H1 (cell line): ENCODE measurements at regions not wholly inside any gene's neighbourhood (a gene's known extent, or its start where the extent isn't known, plus 50 kb on each side); places are given as distances from the start of the nearest gene placed in this dataset.

Experiments used
- CTCF ChIA-PET: fragments of 300-600 bp; sonication (Branson Sonifier 250); formaldehyde crosslinking; loops from one replicate; lab custom pipeline; 2021; ENCODE audit not compliant: partially characterized antibody; lab: Charles Lee
- POLR2A ChIA-PET: fragments of 300-600 bp; sonication (Branson Sonifier 250); formaldehyde crosslinking; loops from one replicate; lab custom pipeline; 2021; ENCODE audit warnings: inconsistent platforms; ENCODE audit not compliant: partially characterized antibody; lab: Charles Lee
- DNase-seq, 2 experiments: peaks; one replicate each; pipeline versions ENCODE4 v3.0.0 to v3.0.0-alpha.2; 2010 to 2022; ENCODE audit warnings: low spot score in 2 of 2, low read depth in 1 of 2, mixed read lengths in 1 of 2
- FAIRE-seq: peaks from 2 replicates; lab custom pipeline; 2011; peaks lifted over from hg19 to GRCh38; lab: Jason Lieb, UNC
- H2AFZ ChIP-seq: 2 replicates; pipeline ENCODE4 v1.8.1; 2012; ENCODE audit warnings: low read length, inconsistent platforms
- H2AK5ac ChIP-seq: 2 replicates; pipeline ENCODE4 v1.6.1; 2013; ENCODE audit warnings: low read depth, low read length
- H2BK120ac ChIP-seq: replicated peaks from 2 replicates; pipeline ENCODE3; 2013; ENCODE audit warnings: low read depth, low read length, inconsistent platforms
- H2BK12ac ChIP-seq: 2 replicates; pipeline ENCODE4 v1.6.1; 2013; ENCODE audit warnings: low read depth, low read length
- H2BK15ac ChIP-seq: 2 replicates; pipeline ENCODE4 v1.6.1; 2013; ENCODE audit warnings: low read length
- H2BK20ac ChIP-seq: 2 replicates; pipeline ENCODE4 v1.6.1; 2013; ENCODE audit warnings: low read length
- H2BK5ac ChIP-seq: 2 replicates; pipeline ENCODE4 v1.6.1; 2013; ENCODE audit warnings: low read depth, low read length
- H3K14ac ChIP-seq: 2 replicates; pipeline ENCODE4 v1.6.1; 2013; ENCODE audit warnings: inconsistent platforms; ENCODE audit not compliant: insufficient read length
- H3K18ac ChIP-seq: 2 replicates; pipeline ENCODE4 v1.6.1; 2013; ENCODE audit warnings: low read length; ENCODE audit errors: extremely low read depth
- H3K23ac ChIP-seq: 2 replicates; pipeline ENCODE4 v1.6.1; 2013; ENCODE audit warnings: inconsistent platforms; ENCODE audit not compliant: insufficient read length
- H3K23me2 ChIP-seq: 2 replicates; pipeline ENCODE4 v1.6.1; 2013; ENCODE audit warnings: low read depth, low read length
- H3K27ac ChIP-seq: 2 replicates; pipeline ENCODE4 v1.6.1; 2011; ENCODE audit warnings: low read depth, low read length, inconsistent platforms
- H3K27me3 ChIP-seq, 4 experiments: replicated peaks in 1 of 4; 1 replicate in 1 of 4; 2 replicates in 3 of 4; pipeline versions ENCODE4 v1.6.1 to v1.8.1; 2011 to 2013; ENCODE audit warnings: low read length in 3 of 4, mild to moderate bottlenecking in 3 of 4, inconsistent platforms in 2 of 4, mixed read lengths in 2 of 4, moderate library complexity in 1 of 4; ENCODE audit not compliant: control insufficient read depth in 3 of 4, insufficient read depth in 3 of 4; ENCODE audit errors: extremely low read depth in 1 of 4
- H3K36me3 ChIP-seq, 4 experiments: 2 replicates each; pipeline versions ENCODE4 v1.6.1 to v1.8.1; 2011 to 2013; ENCODE audit warnings: mild to moderate bottlenecking in 4 of 4, low read length in 3 of 4, moderate library complexity in 2 of 4, control low read depth in 1 of 4, inconsistent platforms in 1 of 4; ENCODE audit not compliant: insufficient read depth in 4 of 4, control insufficient read depth in 2 of 4
- H3K4ac ChIP-seq: replicated peaks from 2 replicates; pipeline ENCODE3; 2013; ENCODE audit warnings: low read length, low read depth, mixed read lengths, inconsistent platforms; ENCODE audit not compliant: insufficient read length
- H3K4me1 ChIP-seq, 4 experiments: replicated peaks in 1 of 4; 1 replicate in 1 of 4; 2 replicates in 3 of 4; pipeline versions ENCODE4 v1.6.1 to v1.8.1; 2011 to 2013; ENCODE audit warnings: low read length in 3 of 4, inconsistent platforms in 2 of 4, mixed read lengths in 1 of 4; ENCODE audit not compliant: insufficient read depth in 4 of 4, control insufficient read depth in 3 of 4
- H3K4me2 ChIP-seq, 2 experiments: 2 replicates each; pipeline versions ENCODE4 v1.6.1 to v1.8.1; 2011 to 2013; ENCODE audit warnings: low read depth in 2 of 2, low read length in 2 of 2, control low read depth in 1 of 2, inconsistent platforms in 1 of 2, mild to moderate bottlenecking in 1 of 2; ENCODE audit not compliant: insufficient read depth in 1 of 2
- H3K4me3 ChIP-seq, 4 experiments: fragments of 200-600, 300-600 bp in 1 of 4; sonication (generic), shearing (Covaris generic), sonication (Bioruptor Twin) in 1 of 4; 2 replicates each; pipeline versions ENCODE4 v1.5.1 to v1.8.1; 2011 to 2016; ENCODE audit warnings: low read length in 4 of 4, low read depth in 3 of 4, control low read depth in 2 of 4, inconsistent platforms in 2 of 4, mild to moderate bottlenecking in 2 of 4, mixed read lengths in 1 of 4, moderate library complexity in 1 of 4; ENCODE audit not compliant: insufficient read depth in 2 of 4; ENCODE audit errors: extremely low read depth in 1 of 4
- H3K56ac ChIP-seq: replicated peaks from 2 replicates; pipeline ENCODE3; 2013; ENCODE audit warnings: low read depth, mild to moderate bottlenecking, mixed read lengths, low read length, inconsistent platforms; ENCODE audit not compliant: insufficient read length
- H3K79me1 ChIP-seq: 2 replicates; pipeline ENCODE4 v1.6.1; 2013; ENCODE audit warnings: low read depth, low read length, control low read depth
- H3K79me2 ChIP-seq, 2 experiments: 2 replicates each; pipeline versions ENCODE4 v1.6.1 to v1.8.1; 2012 to 2013; ENCODE audit warnings: low read length in 2 of 2, mild to moderate bottlenecking in 2 of 2, inconsistent platforms in 1 of 2; ENCODE audit not compliant: insufficient read depth in 2 of 2, control insufficient read depth in 1 of 2
- H3K9ac ChIP-seq, 4 experiments: replicated peaks in 1 of 4; 1 replicate in 1 of 4; 2 replicates in 3 of 4; pipeline versions ENCODE4 v1.6.1 to v1.8.1; 2011 to 2013; ENCODE audit warnings: low read depth in 3 of 4, low read length in 3 of 4, control low read depth in 2 of 4, mild to moderate bottlenecking in 2 of 4, moderate library complexity in 2 of 4, inconsistent platforms in 1 of 4; ENCODE audit errors: extremely low read depth in 1 of 4
- H3K9me3 ChIP-seq, 2 experiments: 2 replicates each; pipeline versions ENCODE4 v1.6.1 to v1.8.1; 2012 to 2013; ENCODE audit warnings: mild to moderate bottlenecking in 2 of 2, moderate library complexity in 2 of 2, control low read depth in 1 of 2, inconsistent platforms in 1 of 2, low read depth in 1 of 2, low read length in 1 of 2, mixed read lengths in 1 of 2; ENCODE audit not compliant: insufficient read depth in 2 of 2
- H4K20me1 ChIP-seq, 2 experiments: replicated peaks in 1 of 2; 2 replicates each; pipeline versions ENCODE3 to v1.8.1; 2011 to 2013; ENCODE audit warnings: inconsistent platforms in 2 of 2, low read length in 2 of 2, mild to moderate bottlenecking in 1 of 2; ENCODE audit not compliant: insufficient read depth in 2 of 2, control insufficient read depth in 1 of 2
- H4K5ac ChIP-seq: 2 replicates; pipeline ENCODE4 v1.6.1; 2013; ENCODE audit warnings: low read length, low read depth, mixed read lengths, inconsistent platforms; ENCODE audit not compliant: insufficient read length
- H4K8ac ChIP-seq: 2 replicates; pipeline ENCODE4 v1.8.0; 2013; ENCODE audit warnings: mild to moderate bottlenecking, moderate library complexity, low read length, inconsistent platforms; ENCODE audit not compliant: insufficient read depth; ENCODE audit errors: extremely low read depth
- H4K91ac ChIP-seq: replicated peaks from 2 replicates; pipeline ENCODE3; 2013; ENCODE audit warnings: low read length, mixed read lengths, inconsistent platforms; ENCODE audit not compliant: insufficient read length
- FOSL1 ChIP-seq: IDR thresholded peaks from 2 replicates; pipeline ENCODE4 v1.6.1; 2011; ENCODE audit warnings: mild to moderate bottlenecking, low read depth, low read length, moderate library complexity; ENCODE audit not compliant: insufficient read depth
- SIRT6 ChIP-seq: IDR thresholded peaks from one replicate; pipeline ENCODE4 v1.7.1; 2012; ENCODE audit warnings: low read length, inconsistent platforms
- SP2 ChIP-seq: IDR thresholded peaks from 2 replicates; pipeline ENCODE4 v1.6.1; 2012; ENCODE audit warnings: mild to moderate bottlenecking, low read length, inconsistent platforms
- SP4 ChIP-seq: IDR thresholded peaks from 2 replicates; pipeline ENCODE4 v1.6.1; 2012; ENCODE audit warnings: low read length, inconsistent platforms
- YY1 ChIP-seq: IDR thresholded peaks from 2 replicates; pipeline ENCODE4 v1.6.1; 2011; ENCODE audit warnings: low read depth, mild to moderate bottlenecking, low read length
- WGBS, 2 experiments: shearing (Covaris generic) in 1 of 2; methylation state at CpG; one replicate each; pipeline versions ENCODE4 v1.1.6 to v1.1.7; 2013 to 2015; ENCODE audit warnings: low lambda C conversion rate in 2 of 2, mixed read lengths in 2 of 2, inconsistent platforms in 1 of 2, low coverage in 1 of 2, missing lambda C conversion rate in 1 of 2; ENCODE audit not compliant: insufficient replicate concordance in 2 of 2, insufficient coverage in 1 of 2, insufficient read length in 1 of 2; ENCODE audit errors: extremely low coverage in 1 of 2, missing lambda C conversion rate in 1 of 2; 5-methylcytosine and 5-hydroxymethylcytosine counted together
- TF ChIP-seq, protein P1 (sequence below), 3 experiments: IDR thresholded peaks; 1 replicate in 2 of 3; 2 replicates in 1 of 3; pipeline versions ENCODE4 v1.5.1 to v1.6.1; 2011; ENCODE audit warnings: low read length in 3 of 3, mild to moderate bottlenecking in 3 of 3, inconsistent platforms in 2 of 3, low read depth in 1 of 3, moderate library complexity in 1 of 3; ENCODE audit not compliant: insufficient read depth in 1 of 3; ENCODE audit errors: control extremely low read depth in 1 of 3
- TF ChIP-seq, protein P2 (sequence below): IDR thresholded peaks from 2 replicates; pipeline ENCODE4 v1.6.1; 2012; ENCODE audit warnings: low read length, inconsistent platforms
- TF ChIP-seq, protein P3 (sequence below): IDR thresholded peaks from 2 replicates; pipeline ENCODE4 v1.6.1; 2011; ENCODE audit warnings: low read depth, mild to moderate bottlenecking, low read length; ENCODE audit not compliant: insufficient read depth

- 86% methylated on average over 6 of the region's 6 CpGs; no CpG with 5 or more reads in 1 of the 2 experiments for WGBS, 2 experiments
- H3K23ac ChIP-seq = no peak overlapping the region
- no peak overlapping the region for H2BK120ac ChIP-seq
- peaks cover 0 to 14% (median 5%) of the 10 kb centered on the region in 4 experiments; a peak in 6 of 7 replicates for H3K4me1 ChIP-seq
- DNase-seq (no peak), FAIRE-seq (no peak)
- ChIA-PET CTCF (interaction anchor here (2.3 kb wide), 1 partner anchor 12 kb away, joined by 12 read pairs; no protein-coding TSS in a partner anchor), POLR2A (no interaction called here)
- no peak overlapping the region for H3K18ac ChIP-seq
- no peaks in the 10 kb centered on the region for H3K9me3 ChIP-seq
- H2BK5ac ChIP-seq = peak overlapping the region; percentile 36; the same call in 1 of the 2 replicates
- no peak overlapping the region for H3K4ac ChIP-seq
- H2AFZ ChIP-seq = no peak overlapping the region
- no peaks in the 10 kb centered on the region for H3K79me2 ChIP-seq
- no peak overlapping the region for H4K8ac ChIP-seq
- no peaks in the 10 kb centered on the region for H4K20me1 ChIP-seq
- no peak overlapping the region for H3K4me3 ChIP-seq
- H3K14ac ChIP-seq = no peak overlapping the region
- H2AK5ac ChIP-seq = 0 out of 2 replicates have a peak overlapping the region, but pooled peaks have one; percentile 2
- no peak overlapping the region for H2BK20ac ChIP-seq
- TF ChIP-seq, protein P1, sequence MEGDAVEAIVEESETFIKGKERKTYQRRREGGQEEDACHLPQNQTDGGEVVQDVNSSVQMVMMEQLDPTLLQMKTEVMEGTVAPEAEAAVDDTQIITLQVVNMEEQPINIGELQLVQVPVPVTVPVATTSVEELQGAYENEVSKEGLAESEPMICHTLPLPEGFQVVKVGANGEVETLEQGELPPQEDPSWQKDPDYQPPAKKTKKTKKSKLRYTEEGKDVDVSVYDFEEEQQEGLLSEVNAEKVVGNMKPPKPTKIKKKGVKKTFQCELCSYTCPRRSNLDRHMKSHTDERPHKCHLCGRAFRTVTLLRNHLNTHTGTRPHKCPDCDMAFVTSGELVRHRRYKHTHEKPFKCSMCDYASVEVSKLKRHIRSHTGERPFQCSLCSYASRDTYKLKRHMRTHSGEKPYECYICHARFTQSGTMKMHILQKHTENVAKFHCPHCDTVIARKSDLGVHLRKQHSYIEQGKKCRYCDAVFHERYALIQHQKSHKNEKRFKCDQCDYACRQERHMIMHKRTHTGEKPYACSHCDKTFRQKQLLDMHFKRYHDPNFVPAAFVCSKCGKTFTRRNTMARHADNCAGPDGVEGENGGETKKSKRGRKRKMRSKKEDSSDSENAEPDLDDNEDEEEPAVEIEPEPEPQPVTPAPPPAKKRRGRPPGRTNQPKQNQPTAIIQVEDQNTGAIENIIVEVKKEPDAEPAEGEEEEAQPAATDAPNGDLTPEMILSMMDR (IDR thresholded peaks at IDR 0.05; ENCODE audit: control extremely low read depth in 1 of 3, insufficient read depth in 1 of 3, low read depth in 1 of 3, low read length in 3 of 3) = no peak
- TF ChIP-seq FOSL1 = no peak
- no peak for TF ChIP-seq SP4
- TF ChIP-seq, protein P2, sequence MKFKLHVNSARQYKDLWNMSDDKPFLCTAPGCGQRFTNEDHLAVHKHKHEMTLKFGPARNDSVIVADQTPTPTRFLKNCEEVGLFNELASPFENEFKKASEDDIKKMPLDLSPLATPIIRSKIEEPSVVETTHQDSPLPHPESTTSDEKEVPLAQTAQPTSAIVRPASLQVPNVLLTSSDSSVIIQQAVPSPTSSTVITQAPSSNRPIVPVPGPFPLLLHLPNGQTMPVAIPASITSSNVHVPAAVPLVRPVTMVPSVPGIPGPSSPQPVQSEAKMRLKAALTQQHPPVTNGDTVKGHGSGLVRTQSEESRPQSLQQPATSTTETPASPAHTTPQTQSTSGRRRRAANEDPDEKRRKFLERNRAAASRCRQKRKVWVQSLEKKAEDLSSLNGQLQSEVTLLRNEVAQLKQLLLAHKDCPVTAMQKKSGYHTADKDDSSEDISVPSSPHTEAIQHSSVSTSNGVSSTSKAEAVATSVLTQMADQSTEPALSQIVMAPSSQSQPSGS = no peak
- no peak for TF ChIP-seq SP2
- TF ChIP-seq YY1 = no peak
- TF ChIP-seq, protein P3, sequence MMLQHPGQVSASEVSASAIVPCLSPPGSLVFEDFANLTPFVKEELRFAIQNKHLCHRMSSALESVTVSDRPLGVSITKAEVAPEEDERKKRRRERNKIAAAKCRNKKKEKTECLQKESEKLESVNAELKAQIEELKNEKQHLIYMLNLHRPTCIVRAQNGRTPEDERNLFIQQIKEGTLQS = no peak
- TF ChIP-seq SIRT6 = no peak
- no peak overlapping the region for H2BK15ac ChIP-seq
- H3K79me1 ChIP-seq = no peaks in the 10 kb centered on the region
- 0 out of 2 replicates have a peak, but pooled peaks cover 2% of the 10 kb centered on the region for H3K23me2 ChIP-seq
- no peak overlapping the region for H4K5ac ChIP-seq
- H3K27me3 ChIP-seq = no peaks in the 10 kb centered on the region
- no peak overlapping the region for H3K27ac ChIP-seq
- peak overlapping the region; percentile 4 for H4K91ac ChIP-seq
- H2BK12ac ChIP-seq = 0 out of 2 replicates have a peak overlapping the region, but pooled peaks have one; percentile 77
- H3K9ac ChIP-seq = no peak overlapping the region
- no peak overlapping the region for H3K56ac ChIP-seq
- H3K4me2 ChIP-seq = no peak overlapping the region
- peaks cover 0 to 5% (median 0%) of the 10 kb centered on the region in 4 experiments; a peak in 1 of 8 replicates for H3K36me3 ChIP-seq
Observed at GRCh38 chr6:14875481-14876063, 370.3 kb upstream of the JARID2 start.
